HG02571 (cell line): ENCODE measurements at regions not wholly inside any gene's neighbourhood (a gene's known extent, or its start where the extent isn't known, plus 50 kb on each side); places are given as distances from the start of the nearest gene placed in this dataset.

Experiments used
- ATAC-seq: cut with Tn5 transposase; IDR thresholded peaks from one replicate; pipeline ENCODE4 v1.9.1; 2021; ENCODE audit warnings: mild to moderate bottlenecking, moderate library complexity; ENCODE audit not compliant: unreplicated experiment

GRCh38 chr6:21807299-21808044 lies 213.9 kb downstream of the SOX4 start:
- no peak for ATAC-seq

GRCh38 chr6:21808045-21808470 lies 214.5 kb downstream of the SOX4 start:
- ATAC-seq = no peak

GRCh38 chr6:21808551-21809242 lies 215.1 kb downstream of the SOX4 start:
- ATAC-seq = no peak

GRCh38 chr6:21811484-21811883 lies 217.9 kb downstream of the SOX4 start:
- no peak for ATAC-seq

GRCh38 chr6:21816231-21816630 lies 222.7 kb downstream of the SOX4 start:
- no peak for ATAC-seq

- no peak for ATAC-seq
Measured at GRCh38 chr6:21820442-21820841, 226.9 kb downstream of the SOX4 start.

- no peak for ATAC-seq
Measured at GRCh38 chr6:21823371-21823770, 229.8 kb downstream of the SOX4 start.

GRCh38 chr6:21824431-21825177 lies 231.1 kb downstream of the SOX4 start:
- no peak for ATAC-seq

- no peak for ATAC-seq
Measured at GRCh38 chr6:21826023-21826422, 232.5 kb downstream of the SOX4 start.

- no peak for ATAC-seq
Measured at GRCh38 chr6:21826904-21827303, 233.4 kb downstream of the SOX4 start.

GRCh38 chr6:21827425-21828202 lies 234.1 kb downstream of the SOX4 start:
- no peak for ATAC-seq

- ATAC-seq = no peak
Measured at GRCh38 chr6:21828704-21829103, 235.2 kb downstream of the SOX4 start.

- ATAC-seq = no peak
Measured at GRCh38 chr6:21829126-21829525, 235.6 kb downstream of the SOX4 start.

GRCh38 chr6:21831521-21832291 lies 238.2 kb downstream of the SOX4 start:
- ATAC-seq = no peak

- no peak for ATAC-seq
Measured at GRCh38 chr6:21836277-21836676, 242.7 kb downstream of the SOX4 start.

GRCh38 chr6:21836772-21837425 lies 243.3 kb downstream of the SOX4 start:
- no peak for ATAC-seq

- no peak for ATAC-seq
Measured at GRCh38 chr6:21840428-21840827, 246.9 kb downstream of the SOX4 start.

- no peak for ATAC-seq
Measured at GRCh38 chr6:21842875-21843645, 249.5 kb downstream of the SOX4 start.
